ENCODE measurements at regions not wholly inside any gene's neighbourhood (a gene's known extent, or its start where the extent isn't known, plus 50 kb on each side); places are given as distances from the start of the nearest gene placed in this dataset.
"Not testable (repeated sequence)": the region's sequence is repeated elsewhere in the genome, so short reads cannot be mapped to it uniquely, and the experiment has no call there.

GRCh38 chrX:3815896-3816664, 102.6 kb upstream of the PRKX start:
- no peak for DNase-seq

DNA sequence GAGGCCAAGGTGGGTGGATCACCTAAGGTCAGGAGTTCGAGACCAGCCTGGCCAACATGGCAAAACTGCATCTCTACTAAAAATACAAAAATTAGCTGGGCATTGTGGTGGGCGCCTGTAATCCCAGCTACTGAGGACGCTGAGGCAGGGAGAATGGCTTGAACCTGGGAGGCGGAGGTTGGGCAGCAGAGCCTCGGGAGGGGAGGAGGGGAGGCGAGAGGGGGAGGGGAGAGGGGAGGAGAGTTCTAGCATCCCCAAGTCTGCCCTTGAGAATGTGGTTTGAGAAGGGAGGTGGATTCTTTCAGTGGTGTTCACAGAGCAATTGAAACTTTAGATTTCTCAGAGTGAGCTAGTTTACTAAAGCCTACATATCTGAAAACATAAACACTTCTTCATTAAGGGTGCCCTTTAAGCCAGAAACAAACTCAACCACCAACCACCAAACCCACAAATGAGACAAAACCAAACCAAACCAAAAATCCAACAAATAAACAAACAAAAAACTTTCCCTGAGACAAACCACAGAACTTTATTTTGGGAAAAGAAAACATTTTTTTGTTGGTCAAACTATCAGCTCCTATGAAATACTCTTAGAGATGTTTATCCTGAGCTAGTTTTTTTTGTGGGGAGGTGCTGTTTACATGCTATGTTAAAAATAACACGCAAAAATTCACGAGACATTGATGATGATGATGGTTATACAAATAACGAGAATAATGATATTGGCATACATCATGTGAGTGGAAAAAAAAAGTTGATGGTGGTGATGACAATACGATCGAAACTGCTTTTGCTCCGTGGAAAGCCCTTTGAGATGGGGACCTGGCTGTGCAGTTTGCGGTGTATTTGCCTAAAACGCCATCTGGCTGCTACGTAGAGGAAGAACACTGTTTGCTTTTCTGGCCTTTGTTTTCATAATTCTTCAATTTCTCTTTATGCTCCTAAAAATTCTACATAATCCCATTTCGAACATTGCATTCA, 98.2 kb upstream of the PRKX start:
- peak in 1 of 2 experiments; percentile 21 for DNase-seq

DNA sequence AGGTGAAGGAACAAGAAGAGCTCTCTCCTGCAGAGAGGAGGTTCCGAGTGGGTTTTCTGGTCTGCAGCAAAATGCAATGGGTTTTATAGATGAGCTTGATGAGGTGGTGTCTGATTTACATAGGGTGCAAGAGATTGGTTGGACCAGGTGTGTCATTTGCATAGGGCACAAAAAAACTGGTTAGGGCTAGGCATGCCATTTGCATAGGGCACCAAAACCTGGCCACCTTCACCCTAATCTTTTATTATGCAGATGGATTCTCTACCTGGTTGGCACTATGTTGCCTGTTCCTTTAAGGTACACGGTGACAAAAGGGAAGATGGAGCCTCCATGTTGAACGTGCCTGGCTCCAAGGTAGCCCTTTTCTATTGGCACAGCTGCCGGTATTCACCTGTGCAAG, 94.5 kb upstream of the PRKX start:
- no peak for DNase-seq

DNA sequence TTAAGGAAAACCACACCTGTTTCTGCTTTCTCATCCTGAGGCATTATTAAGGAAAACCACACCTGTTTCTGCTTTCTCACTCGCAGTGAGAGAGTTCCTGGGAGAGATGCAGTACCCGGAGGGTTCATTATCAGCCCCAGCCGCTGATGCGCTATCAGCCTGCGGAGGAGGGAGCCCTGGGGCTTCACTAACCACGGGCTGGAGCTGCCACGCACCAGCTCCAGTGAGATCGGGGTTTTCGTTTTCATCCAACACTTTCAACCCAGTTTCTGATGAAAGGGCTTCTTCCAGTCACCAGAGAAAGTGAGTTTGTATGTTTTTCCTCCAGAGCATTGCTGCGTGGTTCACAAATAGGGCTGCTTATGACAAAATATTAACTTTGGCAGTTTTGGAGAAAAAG, 93.2 kb upstream of the PRKX start:
- no peak for DNase-seq

- no peak for DNase-seq
Measured at GRCh38 chrX:3803713-3804112, 90.3 kb upstream of the PRKX start.

DNA sequence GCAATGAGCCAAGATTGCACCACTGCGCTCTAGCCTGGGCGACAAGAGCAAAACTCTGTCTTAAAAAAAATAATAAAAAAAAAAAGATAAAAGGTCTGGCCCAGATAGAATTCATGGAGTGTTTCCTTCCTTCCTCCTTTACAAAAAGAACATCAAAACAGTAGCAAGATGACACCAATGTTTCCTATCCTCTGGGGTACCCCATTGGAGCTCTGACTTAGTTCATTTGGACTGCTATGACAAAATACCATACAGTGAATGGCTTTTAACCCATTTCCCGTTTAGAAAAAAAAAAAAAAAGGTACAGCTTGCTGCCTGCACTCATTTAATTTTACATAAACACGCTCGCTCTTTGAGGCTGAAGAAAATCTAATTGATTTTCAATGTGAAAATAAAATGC, 89.9 kb upstream of the PRKX start:
- no peak for DNase-seq

- DNase-seq, result not testable (repeated sequence)
Measured at GRCh38 chrX:3795411-3795810, 82.0 kb upstream of the PRKX start.

- DNase-seq, result no peak
Measured at GRCh38 chrX:3791449-3791848, 78.0 kb upstream of the PRKX start.

DNA sequence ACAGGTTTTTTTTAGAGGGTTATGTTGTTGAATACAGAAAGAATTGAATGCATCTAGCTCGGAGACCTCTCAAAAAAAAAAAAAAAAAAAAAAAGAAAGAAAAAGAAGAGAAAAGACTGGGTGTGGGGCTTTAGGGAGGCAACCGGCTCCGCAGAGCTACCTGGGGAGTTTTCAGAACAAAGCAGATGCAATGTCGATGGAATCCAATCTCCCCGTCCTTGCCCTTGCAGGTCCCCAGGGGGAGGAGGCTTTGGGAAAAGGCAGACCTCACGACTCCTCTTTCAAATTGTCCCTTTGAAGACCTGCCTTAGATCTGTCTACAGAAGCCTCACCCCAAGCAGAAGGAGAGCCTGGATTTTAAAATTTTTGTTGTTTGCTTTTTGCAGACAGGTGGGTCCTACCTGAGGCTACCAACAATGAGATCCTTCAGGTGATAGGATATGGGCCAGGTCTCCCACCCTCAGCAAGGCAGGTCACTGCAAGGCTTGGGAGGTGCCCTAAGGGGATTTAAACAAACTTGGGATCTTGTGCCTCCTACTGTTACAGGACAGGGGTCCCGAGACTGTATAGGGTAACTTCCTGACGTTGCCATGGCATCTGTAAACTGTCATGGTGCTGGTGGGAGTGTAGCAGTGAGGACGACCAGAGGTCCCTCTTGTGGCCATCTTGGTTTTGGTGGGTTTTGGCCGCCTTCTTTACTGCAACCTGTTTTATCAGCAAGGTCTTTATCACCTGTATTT, 75.2 kb upstream of the PRKX start:
- DNase-seq, result no peak

DNA sequence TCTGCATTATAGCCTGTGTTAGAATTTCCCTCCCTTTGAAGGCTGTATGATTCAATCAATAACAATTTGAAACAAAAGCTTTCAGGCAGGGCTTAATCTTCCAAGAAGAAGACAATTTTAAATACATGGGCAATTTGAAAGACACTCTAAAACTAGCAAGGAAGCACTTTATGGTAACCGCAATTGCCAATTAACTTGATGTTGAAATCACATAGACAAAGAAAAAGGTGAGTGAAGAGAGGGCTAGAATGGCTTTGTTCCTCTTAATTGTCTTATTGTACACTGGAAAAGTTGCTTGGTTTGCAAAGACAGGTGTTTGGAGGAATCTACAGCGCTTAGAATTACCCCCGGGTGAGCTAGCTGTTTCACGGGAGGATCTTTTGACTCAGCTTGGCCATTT, 74.4 kb upstream of the PRKX start:
- DNase-seq, result no peak

DNA sequence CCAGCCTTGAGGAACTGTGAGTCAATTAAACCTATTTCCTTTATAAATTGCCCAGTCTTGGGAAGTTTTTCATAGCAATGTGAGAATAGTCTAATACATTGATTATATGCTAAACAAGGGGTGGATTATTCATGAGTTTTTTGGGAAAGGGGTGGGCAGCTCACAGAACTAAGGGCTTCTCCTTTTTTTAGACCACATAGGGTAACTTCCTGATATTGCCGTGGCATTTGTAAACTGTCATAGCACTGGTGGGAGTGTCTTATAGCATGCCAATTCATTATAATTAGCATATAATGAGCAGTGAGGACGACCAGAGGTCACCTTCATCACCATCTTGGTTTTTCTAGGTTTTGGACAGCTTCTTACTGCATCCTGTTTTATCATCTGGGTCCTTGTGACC, 72.4 kb upstream of the PRKX start:
- not testable (repeated sequence) for DNase-seq

GRCh38 chrX:3780564-3780963, 67.1 kb upstream of the PRKX start:
- DNase-seq, result no peak

DNA sequence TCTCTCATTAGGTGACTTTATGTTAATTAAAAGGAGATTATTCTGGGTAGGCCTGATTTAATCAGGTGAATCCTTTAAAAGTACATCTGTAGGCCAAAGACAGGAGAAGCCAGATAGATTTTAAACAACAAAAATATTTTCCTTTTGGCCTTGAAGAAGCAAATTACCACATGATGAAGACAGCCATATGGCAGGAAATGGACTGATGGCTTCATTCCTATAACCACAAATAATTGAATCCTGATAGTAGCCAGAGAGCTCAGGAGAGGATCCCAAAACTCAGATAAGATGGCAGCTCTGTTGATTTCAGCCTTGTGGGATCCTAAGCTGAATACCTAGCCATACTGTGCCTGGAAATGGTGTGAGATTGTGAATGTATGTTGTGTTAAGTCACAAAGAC, 66.1 kb upstream of the PRKX start:
- peak in 1 of 2 experiments; percentile 1 for DNase-seq

DNA sequence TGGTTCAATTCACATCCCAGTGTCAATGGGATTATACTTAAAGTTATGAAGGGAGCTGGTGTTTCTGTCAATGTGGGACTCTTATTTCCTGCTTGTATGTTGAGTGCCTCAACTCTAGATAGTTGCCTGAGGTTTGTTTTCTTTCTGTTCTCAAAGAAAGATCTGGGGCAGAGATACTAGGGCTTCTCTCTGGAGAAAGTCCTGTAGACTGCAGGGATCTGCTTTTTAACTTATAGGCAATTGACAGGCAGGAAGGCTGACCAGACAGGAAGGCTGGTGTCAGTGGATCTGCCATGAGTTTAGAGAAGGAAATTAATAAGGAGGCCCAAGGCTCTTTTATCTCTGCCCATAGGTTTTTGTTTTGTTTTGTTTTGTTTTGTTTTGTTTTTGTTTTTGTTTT, 64.0 kb upstream of the PRKX start:
- DNase-seq, result no peak

GRCh38 chrX:3771766-3772165, 58.3 kb upstream of the PRKX start:
- peak; percentile 56 to 87 for DNase-seq

- no peak for DNase-seq
Measured at GRCh38 chrX:3768881-3769280, 55.4 kb upstream of the PRKX start.
